Adipocyte (in vitro differentiated cells): ENCODE measurements at regions not wholly inside any gene's neighbourhood (a gene's known extent, or its start where the extent isn't known, plus 50 kb on each side); places are given as distances from the start of the nearest gene placed in this dataset.
"Not testable (repeated sequence)": the region's sequence is repeated elsewhere in the genome, so short reads cannot be mapped to it uniquely, and the experiment has no call there.

Experiments used
- DNase-seq: peaks from one replicate; pipeline ENCODE4 v3.0.0-alpha.2; 2015; ENCODE audit warnings: low read depth
- H3K27me3 ChIP-seq: replicated peaks from 2 replicates; pipeline ENCODE4 v1.7.0; 2013; ENCODE audit warnings: mild to moderate bottlenecking, low read length, moderate library complexity; ENCODE audit not compliant: control insufficient read depth, insufficient read depth
- H3K36me3 ChIP-seq: 2 replicates; pipeline ENCODE4 v1.7.0; 2013; ENCODE audit warnings: low read length, mild to moderate bottlenecking, moderate library complexity; ENCODE audit not compliant: control insufficient read depth, insufficient read depth, severe bottlenecking
- H3K4me1 ChIP-seq: 2 replicates; pipeline ENCODE4 v1.7.0; 2013; ENCODE audit warnings: mild to moderate bottlenecking, low read length, moderate library complexity; ENCODE audit not compliant: control insufficient read depth, insufficient read depth
- H3K4me3 ChIP-seq: 2 replicates; pipeline ENCODE4 v1.7.0; 2013; ENCODE audit warnings: mild to moderate bottlenecking, low read length, moderate library complexity
- H3K9ac ChIP-seq: 2 replicates; pipeline ENCODE4 v1.7.0; 2013; ENCODE audit warnings: mild to moderate bottlenecking, low read length, moderate library complexity
- H3K9me3 ChIP-seq: 2 replicates; pipeline ENCODE4 v1.7.0; 2013; ENCODE audit warnings: mild to moderate bottlenecking, low read length, moderate library complexity; ENCODE audit not compliant: control insufficient read depth

GRCh38 chr2:236988216-236988615 is 97.5 kb upstream of the COPS8 start:
- DNase-seq = no peak
- Histone ChIP-seq H3K27me3 (no peaks in the 10 kb centered on the region), H3K4me1 (peaks cover 36% of the 10 kb centered on the region), H3K4me3 (no peak overlapping the region), H3K9me3 (peaks cover 1% of the 10 kb centered on the region), H3K9ac (no peak overlapping the region), H3K36me3 (no peaks in the 10 kb centered on the region)

- no peaks in the 10 kb centered on the region for H3K36me3 ChIP-seq
- H3K4me3 ChIP-seq = peak overlapping the region; percentile 8
- peak; percentile 31 for DNase-seq
- no peaks in the 10 kb centered on the region for H3K27me3 ChIP-seq
- H3K9ac ChIP-seq = peak overlapping the region; percentile 60
- H3K4me1 ChIP-seq = peaks cover 32% of the 10 kb centered on the region
- no peaks in the 10 kb centered on the region for H3K9me3 ChIP-seq
Measured at GRCh38 chr2:236988690-236989624, 96.7 kb upstream of the COPS8 start.

GRCh38 chr2:236990552-236990951 is 95.1 kb upstream of the COPS8 start:
- Histone ChIP-seq H3K4me3 (no peak overlapping the region), H3K9me3 (no peaks in the 10 kb centered on the region), H3K36me3 (no peaks in the 10 kb centered on the region), H3K27me3 (no peaks in the 10 kb centered on the region), H3K4me1 (peaks cover 23% of the 10 kb centered on the region), H3K9ac (no peak overlapping the region)
- no peak for DNase-seq

- no peak overlapping the region for H3K4me3 ChIP-seq
- H3K4me1 ChIP-seq = peaks cover 20% of the 10 kb centered on the region
- H3K9ac ChIP-seq = no peak overlapping the region
- no peaks in the 10 kb centered on the region for H3K27me3 ChIP-seq
- no peak for DNase-seq
- H3K9me3 ChIP-seq = no peaks in the 10 kb centered on the region
- no peaks in the 10 kb centered on the region for H3K36me3 ChIP-seq
Measured at GRCh38 chr2:236991874-236992273, 93.8 kb upstream of the COPS8 start.

GRCh38 chr2:236993286-236993685 is 92.4 kb upstream of the COPS8 start:
- DNase-seq = no peak
- H3K27me3 ChIP-seq = no peaks in the 10 kb centered on the region

GRCh38 chr2:236994361-236994760 is 91.3 kb upstream of the COPS8 start:
- H3K4me3 ChIP-seq = no peak overlapping the region
- H3K9ac ChIP-seq = no peak overlapping the region
- H3K9me3 ChIP-seq = no peaks in the 10 kb centered on the region
- DNase-seq = no peak
- peaks cover 19% of the 10 kb centered on the region for H3K4me1 ChIP-seq
- no peaks in the 10 kb centered on the region for H3K36me3 ChIP-seq
- no peaks in the 10 kb centered on the region for H3K27me3 ChIP-seq

More at GRCh38 chr2:236993286-236993685, 92.4 kb upstream of the COPS8 start:
- Histone ChIP-seq H3K36me3 (no peaks in the 10 kb centered on the region), H3K9me3 (no peaks in the 10 kb centered on the region), H3K4me3 (no peak overlapping the region), H3K9ac (no peak overlapping the region), H3K4me1 (peaks cover 24% of the 10 kb centered on the region)

GRCh38 chr2:236997069-236997715 is 88.5 kb upstream of the COPS8 start:
- no peaks in the 10 kb centered on the region for H3K36me3 ChIP-seq
- no peak overlapping the region for H3K9ac ChIP-seq
- no peaks in the 10 kb centered on the region for H3K9me3 ChIP-seq
- H3K4me3 ChIP-seq = no peak overlapping the region
- no peaks in the 10 kb centered on the region for H3K27me3 ChIP-seq
- peaks cover 20% of the 10 kb centered on the region for H3K4me1 ChIP-seq
- no peak for DNase-seq

GRCh38 chr2:236998236-236998635 is 87.5 kb upstream of the COPS8 start:
- no peaks in the 10 kb centered on the region for H3K36me3 ChIP-seq
- H3K9me3 ChIP-seq = no peaks in the 10 kb centered on the region
- H3K9ac ChIP-seq = no peak overlapping the region
- H3K4me1 ChIP-seq = peaks cover 20% of the 10 kb centered on the region
- DNase-seq = peak; percentile 37
- no peak overlapping the region for H3K4me3 ChIP-seq
- no peaks in the 10 kb centered on the region for H3K27me3 ChIP-seq

- Histone ChIP-seq H3K9ac (no peak overlapping the region), H3K27me3 (no peaks in the 10 kb centered on the region), H3K4me1 (peaks cover 20% of the 10 kb centered on the region), H3K4me3 (no peak overlapping the region), H3K36me3 (no peaks in the 10 kb centered on the region), H3K9me3 (no peaks in the 10 kb centered on the region)
- no peak for DNase-seq
Measured at GRCh38 chr2:236998758-236999157, 86.9 kb upstream of the COPS8 start.

- Histone ChIP-seq H3K27me3 (no peaks in the 10 kb centered on the region), H3K9me3 (no peaks in the 10 kb centered on the region), H3K4me3 (no peak overlapping the region), H3K36me3 (no peaks in the 10 kb centered on the region), H3K9ac (no peak overlapping the region), H3K4me1 (peaks cover 20% of the 10 kb centered on the region)
- DNase-seq = no peak
Measured at GRCh38 chr2:237000481-237000880, 85.2 kb upstream of the COPS8 start.

GRCh38 chr2:237005341-237005740 is 80.3 kb upstream of the COPS8 start:
- H3K4me3 ChIP-seq, H3K27me3 ChIP-seq, H3K9ac ChIP-seq, H3K36me3 ChIP-seq, DNase-seq, H3K4me1 ChIP-seq, H3K9me3 ChIP-seq: not testable (repeated sequence)
